PC-9 (cell line): ENCODE measurements at regions not wholly inside any gene's neighbourhood (a gene's known extent, or its start where the extent isn't known, plus 50 kb on each side); places are given as distances from the start of the nearest gene placed in this dataset.

Source experiments
- BruUV-seq: library from RNA; stranded (reverse); fragments of 400-500 nt; replicated peaks from 2 replicates; lab custom pipeline; 2021; lab: Mats Ljungman, UMichigan
- CTCF ChIA-PET: fragments of 300-600 bp; sonication (Branson Sonifier 250); formaldehyde crosslinking; loops from one replicate; lab custom pipeline; 2022; ENCODE audit warnings: antibody characterized with exemption; lab: Charles Lee
- POLR2A ChIA-PET: fragments of 300-600 bp; sonication (Branson Sonifier 250); formaldehyde crosslinking; loops from one replicate; lab custom pipeline; 2022; ENCODE audit warnings: antibody characterized with exemption; ENCODE audit not compliant: unreplicated experiment; lab: Charles Lee
- DNase-seq, 2 experiments: peaks; one replicate each; pipeline versions ENCODE4 v3.0.0 to v3.0.0-alpha.2; 2015 to 2022; ENCODE audit warnings: mixed read lengths in 1 of 2
- H2AFZ ChIP-seq: fragments of 200-600 bp; sonication (generic); 2 replicates; pipeline ENCODE4 v1.8.1; 2017; ENCODE audit warnings: antibody characterized with exemption
- H3F3A ChIP-seq: fragments of 200-600 bp; sonication (generic); 2 replicates; pipeline ENCODE4 v1.8.1; 2017; ENCODE audit warnings: antibody characterized with exemption, mild to moderate bottlenecking, low read depth; ENCODE audit not compliant: insufficient read depth
- H3K27ac ChIP-seq: fragments of 200-600 bp; sonication (generic); 2 replicates; pipeline ENCODE4 v1.6.1; 2016; ENCODE audit warnings: mixed run types
- H3K27me3 ChIP-seq: fragments of 200-600 bp; sonication (generic); 2 replicates; pipeline ENCODE4 v1.6.1; 2016; ENCODE audit warnings: low read depth, mixed run types; ENCODE audit not compliant: insufficient read depth
- H3K36me3 ChIP-seq: fragments of 200-600 bp; sonication (generic); 2 replicates; pipeline ENCODE4 v1.6.1; 2016; ENCODE audit warnings: low read depth, mixed run types
- H3K4me1 ChIP-seq: fragments of 200-600 bp; sonication (generic); replicated peaks from 2 replicates; pipeline ENCODE4 v1.6.1; 2016; ENCODE audit warnings: mixed run types; ENCODE audit not compliant: insufficient read depth
- H3K4me2 ChIP-seq: fragments of 200-600 bp; sonication (generic); 2 replicates; pipeline ENCODE4 v1.6.1; 2017; ENCODE audit warnings: mixed run types
- H3K4me3 ChIP-seq: fragments of 200-600 bp; sonication (generic); 2 replicates; pipeline ENCODE4 v1.6.1; 2016; ENCODE audit warnings: mixed run types
- H3K79me2 ChIP-seq: fragments of 200-600 bp; sonication (generic); 2 replicates; pipeline ENCODE4 v1.6.1; 2017; ENCODE audit warnings: low read depth, mixed run types
- H3K9me2 ChIP-seq: fragments of 200-600 bp; sonication (generic); 2 replicates; pipeline ENCODE4 v1.8.1; 2017; ENCODE audit warnings: mild to moderate bottlenecking; ENCODE audit not compliant: insufficient read depth
- H3K9me3 ChIP-seq: fragments of 200-600 bp; sonication (generic); 2 replicates; pipeline ENCODE4 v1.8.1; 2016; ENCODE audit warnings: low read depth; ENCODE audit not compliant: insufficient read depth
- H4K20me1 ChIP-seq: fragments of 200-600 bp; sonication (generic); 2 replicates; pipeline ENCODE4 v1.8.1; 2017; ENCODE audit not compliant: insufficient read depth
- CTCF ChIP-seq: fragments of 200-600 bp; sonication (generic); conservative IDR thresholded peaks from 2 replicates; pipeline ENCODE4 v1.6.1; 2017; ENCODE audit warnings: mixed run types, antibody characterized with exemption, mild to moderate bottlenecking, moderate library complexity
- EZH2 ChIP-seq: fragments of 200-600 bp; sonication (generic); IDR thresholded peaks from 2 replicates; pipeline ENCODE4 v1.8.0; 2017; ENCODE audit warnings: antibody characterized with exemption, low read depth
- intact Hi-C: fragments of 100-400 bp; cut with micrococcal nuclease; formaldehyde crosslinking; loops from one replicate; pipeline ENCODE4 v1.10.0; 2022; ENCODE audit not compliant: unreplicated experiment

GRCh38 chr13:73547239-73547638 is 488.4 kb downstream of the KLF5 start:
- H2AFZ ChIP-seq = no peak overlapping the region
- H3K4me3 ChIP-seq = no peak overlapping the region
- no peaks in the 10 kb centered on the region; the same call in 1 of the 2 replicates for H3K9me3 ChIP-seq
- no peaks in the 10 kb centered on the region for H3K9me2 ChIP-seq
- TF ChIP-seq EZH2 (no peak), CTCF (no peak)
- intact Hi-C loops = no loop called here
- no peaks in the 10 kb centered on the region for H3F3A ChIP-seq
- no TSS peak for BruUV-seq
- no peak overlapping the region for H3K4me2 ChIP-seq
- ChIA-PET CTCF (no interaction called here), POLR2A (no interaction called here)
- no peaks in the 10 kb centered on the region for H3K36me3 ChIP-seq
- no peaks in the 10 kb centered on the region for H3K27me3 ChIP-seq
- peaks cover 9% of the 10 kb centered on the region for H3K4me1 ChIP-seq
- no peaks in the 10 kb centered on the region for H4K20me1 ChIP-seq
- H3K27ac ChIP-seq = no peak overlapping the region
- no peak for DNase-seq
- H3K79me2 ChIP-seq = no peaks in the 10 kb centered on the region

- Histone ChIP-seq H3K79me2 (no peaks in the 10 kb centered on the region), H3K9me2 (no peaks in the 10 kb centered on the region), H3K4me2 (no peak overlapping the region), H3K27me3 (no peaks in the 10 kb centered on the region), H3K9me3 (no peaks in the 10 kb centered on the region; the same call in 1 of the 2 replicates), H3K27ac (no peak overlapping the region), H3F3A (no peaks in the 10 kb centered on the region), H4K20me1 (no peaks in the 10 kb centered on the region), H3K36me3 (no peaks in the 10 kb centered on the region), H3K4me3 (no peak overlapping the region), H3K4me1 (peaks cover 14% of the 10 kb centered on the region), H2AFZ (no peak overlapping the region)
- CTCF ChIA-PET = no interaction called here
- POLR2A ChIA-PET = no interaction called here
- TF ChIP-seq CTCF (peak; percentile 40; the same call in 1 of the 2 replicates), EZH2 (no peak)
- intact Hi-C loops = loop anchor here (5.0 kb wide), 1 partner anchor 163 kb away; no protein-coding TSS in a partner anchor
- BruUV-seq = no TSS peak
- no peak for DNase-seq
These were observed 485.4 kb downstream of the KLF5 start for GRCh38 chr13:73544175-73544574.

- BruUV-seq = no TSS peak
- ChIA-PET POLR2A (no interaction called here), CTCF (no interaction called here)
- Histone ChIP-seq H3K9me3 (no peaks in the 10 kb centered on the region; the same call in 1 of the 2 replicates), H3K79me2 (no peaks in the 10 kb centered on the region), H3K9me2 (no peaks in the 10 kb centered on the region), H3K4me3 (no peak overlapping the region), H3K4me2 (peak overlapping the region; percentile 45), H4K20me1 (no peaks in the 10 kb centered on the region), H2AFZ (no peak overlapping the region; the same call in 1 of the 2 replicates), H3K36me3 (no peaks in the 10 kb centered on the region), H3K4me1 (peaks cover 14% of the 10 kb centered on the region), H3F3A (no peaks in the 10 kb centered on the region), H3K27me3 (no peaks in the 10 kb centered on the region), H3K27ac (peak overlapping the region; percentile 66)
- DNase-seq = peak; percentile 29 to 81
- TF ChIP-seq EZH2 = no peak
- TF ChIP-seq CTCF = no peak
- intact Hi-C loops = loop anchor here (5.0 kb wide), 1 partner anchor 165 kb away; no protein-coding TSS in a partner anchor
These were observed 483.6 kb downstream of the KLF5 start for GRCh38 chr13:73542446-73542845.
